ENCODE measurements at regions not wholly inside any gene's neighbourhood (a gene's known extent, or its start where the extent isn't known, plus 50 kb on each side); places are given as distances from the start of the nearest gene placed in this dataset.
A peak's percentile ranks its signal among the peaks of the same experiment; 100 is the strongest.

DNA sequence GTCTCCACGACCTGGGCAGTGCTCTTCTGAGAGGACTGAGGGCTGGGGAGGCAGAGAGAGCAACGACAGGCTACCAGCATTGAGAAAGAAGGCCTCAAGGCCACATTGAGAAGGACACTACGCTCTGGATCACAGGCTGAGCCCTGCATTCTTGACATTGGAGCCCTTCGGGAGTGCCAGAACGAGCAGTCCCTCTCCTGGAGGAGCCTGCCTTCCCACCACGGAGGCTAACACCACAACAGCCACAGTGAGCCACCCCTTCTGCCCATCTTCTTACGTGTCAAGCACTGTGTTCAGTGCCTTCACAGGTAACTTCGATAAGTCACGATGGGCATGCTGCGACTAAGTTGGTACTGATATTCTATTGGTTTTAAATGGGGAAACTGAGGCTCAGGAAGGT, 267.8 kb downstream of the RPS24 start:
- no peak for DNase-seq

DNA sequence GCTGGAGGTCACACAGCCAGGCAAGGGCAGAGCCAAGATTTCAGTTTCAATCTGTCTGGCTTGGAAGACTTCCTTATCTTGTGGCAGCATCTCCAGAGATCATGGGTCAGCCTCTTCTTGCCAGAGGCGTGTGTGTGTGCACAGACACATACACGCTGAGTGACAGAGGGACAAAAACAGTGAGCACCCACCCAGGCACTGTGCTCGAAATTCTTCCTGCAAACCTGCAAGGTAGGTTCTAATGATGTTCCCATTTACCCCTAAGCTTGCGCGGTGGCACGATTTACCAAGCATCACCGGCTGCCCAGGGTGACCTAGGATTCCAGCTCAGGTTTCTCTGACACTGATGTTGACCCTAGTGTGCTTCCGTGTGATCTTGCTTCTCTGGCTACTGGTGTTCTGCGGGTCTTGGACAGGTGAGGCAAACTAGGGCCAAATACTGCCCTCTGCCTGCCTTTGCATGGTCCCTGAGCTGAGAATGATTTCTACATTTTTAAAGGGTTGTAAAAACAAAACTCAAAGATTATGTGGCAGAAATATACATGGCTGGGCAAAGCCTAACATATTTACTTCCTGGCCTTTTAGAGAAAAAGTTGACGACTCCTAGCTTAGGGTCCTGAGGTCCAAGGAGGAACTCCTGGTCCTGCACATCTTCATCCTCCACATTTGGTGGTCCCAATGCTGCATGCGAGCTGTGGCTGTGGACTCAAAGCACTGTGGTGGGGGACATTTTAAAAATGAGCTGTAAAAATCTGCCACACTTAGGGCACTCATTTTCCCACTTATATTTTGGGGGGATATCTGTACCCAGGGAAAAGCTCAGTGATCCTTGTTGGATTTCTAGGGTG, 268.5 kb downstream of the RPS24 start:
- DNase-seq, result peak; percentile 41

DNA sequence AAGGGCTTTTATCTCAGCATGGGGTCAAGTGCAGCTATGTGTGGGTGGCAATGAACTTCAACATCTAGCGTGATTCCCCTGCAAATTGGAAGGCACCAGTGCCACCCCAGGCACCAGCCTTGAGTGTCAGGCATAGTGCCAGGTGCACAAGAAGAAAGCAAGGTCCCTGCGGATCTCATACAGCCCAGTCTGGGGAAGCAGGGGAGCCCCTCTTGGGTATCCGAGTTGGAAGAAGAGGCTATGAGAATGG, 269.0 kb downstream of the RPS24 start:
- DNase-seq, result no peak

DNA sequence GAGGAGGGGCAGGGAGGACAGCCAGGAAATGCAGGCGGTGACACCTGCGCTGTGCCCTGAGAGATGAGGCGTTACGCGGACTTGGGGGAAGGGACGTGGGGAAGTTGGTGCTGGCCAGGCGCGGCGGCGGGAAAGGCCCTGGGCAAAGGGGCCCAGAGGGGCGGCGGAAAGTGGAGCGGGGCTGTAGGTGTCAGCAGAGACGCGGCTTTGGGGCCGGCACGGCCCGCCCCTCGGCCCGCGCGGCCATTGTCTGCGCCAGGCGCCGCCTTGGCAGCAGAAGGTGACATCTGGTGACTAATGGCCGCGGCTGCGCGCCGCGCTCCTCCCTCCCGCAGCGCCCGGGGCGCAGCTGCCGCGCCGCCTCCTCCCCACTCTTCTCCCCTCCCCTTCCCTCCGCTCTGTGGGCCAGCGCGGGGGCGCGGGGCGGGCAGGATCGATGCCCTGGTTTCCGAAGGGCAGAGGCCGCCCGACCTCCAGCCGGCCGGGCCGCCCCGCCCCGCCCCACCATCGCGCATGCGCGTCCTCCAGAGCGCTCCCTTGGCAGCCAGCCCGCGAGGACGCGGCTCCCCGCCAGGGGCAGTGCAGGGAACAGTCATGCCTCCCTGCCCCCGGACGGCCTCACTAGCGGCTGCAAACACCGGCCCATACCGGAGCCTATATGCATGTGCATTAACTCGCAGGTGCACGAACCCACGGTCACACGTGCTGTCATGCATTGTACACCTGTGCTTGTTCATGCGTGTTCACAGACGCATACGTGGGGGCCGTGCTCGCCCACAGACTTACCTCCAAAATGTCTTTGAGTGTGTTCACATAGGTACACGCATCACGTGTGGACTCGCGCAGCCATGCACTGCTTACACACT, 269.6 kb downstream of the RPS24 start:
- peak; percentile 99 for DNase-seq

DNA sequence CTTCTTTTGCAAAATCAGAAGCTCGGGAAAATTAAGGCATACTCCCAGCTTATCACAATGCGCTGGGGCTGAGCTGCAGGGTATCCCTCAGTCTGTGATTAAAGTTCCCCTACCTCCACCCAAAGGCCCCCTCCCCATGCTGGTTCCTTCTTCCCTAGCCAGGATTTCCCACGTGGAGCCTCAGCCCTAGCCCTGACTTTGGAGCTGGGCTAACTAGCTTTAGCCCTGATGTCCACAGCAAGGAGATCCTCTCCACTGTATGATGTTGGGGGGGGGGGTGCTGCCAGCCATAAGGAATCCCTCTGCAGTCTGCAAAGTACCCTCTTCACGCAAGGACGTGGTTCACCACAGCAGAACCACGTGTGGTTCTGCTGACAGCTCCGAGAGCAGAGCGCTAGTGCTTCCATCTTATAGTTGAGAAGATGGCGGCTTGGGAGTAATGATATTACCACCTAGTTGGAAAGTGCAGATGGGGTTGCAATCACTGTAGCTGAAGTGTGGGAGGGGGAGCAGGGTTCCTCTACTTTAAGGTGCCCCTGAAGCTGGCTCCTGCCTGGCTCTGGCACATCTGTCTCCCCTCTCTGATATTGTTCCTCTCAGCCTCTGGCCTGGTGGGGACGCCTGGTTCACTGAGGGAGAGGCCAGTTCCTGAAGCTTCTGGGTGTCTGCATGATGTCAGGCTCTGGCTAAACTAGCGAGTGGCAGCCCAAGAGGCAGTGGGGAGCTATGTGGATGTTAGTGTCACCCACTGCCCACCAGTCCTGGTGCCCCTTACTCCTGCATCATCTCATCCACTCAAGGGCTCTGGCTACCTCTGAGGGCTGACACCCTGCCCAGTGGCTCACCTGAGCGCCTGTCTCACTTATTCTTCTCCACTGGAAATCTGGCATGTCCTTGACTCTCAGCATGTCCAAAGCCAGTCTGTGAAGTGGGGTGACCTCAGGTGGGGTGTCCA, 270.7 kb downstream of the RPS24 start:
- DNase-seq, result no peak

DNA sequence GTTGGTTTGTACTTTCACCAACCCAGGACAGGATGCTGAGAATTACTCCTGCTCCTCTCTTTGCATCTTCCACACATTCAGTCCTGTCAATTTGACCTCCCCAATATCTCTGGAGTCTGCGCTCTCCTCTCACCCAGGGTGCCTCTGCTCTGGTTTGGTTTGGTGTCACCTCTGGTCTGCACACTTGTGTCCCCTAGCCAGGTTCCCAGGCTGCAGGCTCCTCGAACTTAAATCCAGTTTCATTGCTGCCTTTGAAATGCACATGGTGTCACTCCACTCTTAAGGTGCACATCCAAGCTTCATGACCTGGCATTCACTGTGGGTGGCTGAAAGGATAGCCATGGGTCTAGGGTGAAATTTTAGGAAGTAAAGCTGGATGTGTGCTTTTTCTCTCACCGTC, 271.6 kb downstream of the RPS24 start:
- no peak for DNase-seq

DNA sequence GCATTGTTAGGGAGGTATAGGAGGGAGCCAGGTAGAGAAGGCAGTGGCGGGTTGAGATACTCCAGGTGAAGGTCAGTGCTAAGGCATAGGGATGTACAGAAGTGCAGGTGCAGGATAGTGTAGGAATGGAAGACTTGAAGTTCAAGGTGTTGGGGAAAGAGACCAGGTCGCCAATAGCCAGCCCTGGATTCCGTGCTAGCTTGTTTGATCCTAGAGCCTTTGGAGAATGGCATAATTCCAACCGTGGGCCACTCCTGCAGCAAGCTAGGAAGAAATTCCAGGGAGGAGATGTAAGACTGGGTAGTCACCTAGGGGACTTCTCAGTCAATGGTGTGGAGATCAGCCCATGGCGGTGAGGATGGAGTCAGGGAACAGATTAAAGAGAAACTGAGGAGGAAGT, 272.7 kb downstream of the RPS24 start:
- no peak for DNase-seq

DNA sequence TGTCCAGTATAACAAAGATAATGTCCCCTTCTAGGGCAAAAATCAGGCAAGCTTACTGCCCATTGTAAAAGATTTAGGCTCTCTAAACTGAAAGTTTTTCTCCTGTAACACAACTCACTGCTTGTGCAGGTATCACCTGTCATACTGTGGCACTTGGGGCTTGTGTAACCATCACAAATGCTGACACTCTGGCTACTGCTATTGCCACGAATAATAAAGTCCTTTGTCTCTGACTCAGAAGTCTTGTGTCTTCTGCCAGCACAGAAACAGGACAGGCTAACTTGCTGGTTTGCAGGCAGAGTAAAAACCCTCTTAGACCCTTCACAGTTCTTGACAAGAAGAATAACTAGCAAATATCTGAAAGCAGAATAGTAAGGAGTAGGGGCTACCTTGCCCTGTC, 273.9 kb downstream of the RPS24 start:
- no peak for DNase-seq

DNA sequence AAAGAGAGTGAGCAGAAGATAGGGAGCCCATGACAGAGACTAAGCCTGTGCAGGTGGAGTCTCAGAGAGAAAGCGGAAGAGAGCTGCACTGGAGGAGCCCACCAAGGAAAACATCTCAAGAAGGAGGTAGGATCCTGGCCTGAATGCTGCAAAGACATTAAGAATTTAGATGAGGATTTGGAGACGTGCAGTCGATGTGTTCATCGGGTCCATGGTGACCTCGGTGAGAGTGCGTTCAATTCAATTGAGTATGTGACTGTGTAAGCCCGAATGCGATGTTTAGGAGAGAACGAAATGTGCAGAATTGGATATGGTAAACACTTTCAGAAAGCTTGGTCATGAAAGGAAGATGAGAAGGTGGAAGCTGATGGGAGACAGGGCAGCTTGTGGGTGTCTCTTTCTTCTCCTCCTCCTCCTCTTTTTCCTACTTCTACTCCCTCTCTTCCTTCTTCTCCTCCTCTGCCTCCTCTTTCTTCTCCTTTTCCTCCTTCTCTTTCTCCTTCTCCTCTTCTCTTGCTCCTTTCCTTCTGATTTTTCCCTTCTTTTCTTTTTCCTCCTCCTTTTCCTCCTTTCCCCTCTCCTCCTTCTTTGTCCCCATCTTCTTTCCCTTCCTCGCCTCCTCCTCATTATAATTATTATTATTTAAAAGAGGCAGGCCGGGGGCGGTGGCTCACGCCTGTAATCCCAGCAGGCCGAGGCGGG, 276.0 kb downstream of the RPS24 start:
- no peak for DNase-seq

DNA sequence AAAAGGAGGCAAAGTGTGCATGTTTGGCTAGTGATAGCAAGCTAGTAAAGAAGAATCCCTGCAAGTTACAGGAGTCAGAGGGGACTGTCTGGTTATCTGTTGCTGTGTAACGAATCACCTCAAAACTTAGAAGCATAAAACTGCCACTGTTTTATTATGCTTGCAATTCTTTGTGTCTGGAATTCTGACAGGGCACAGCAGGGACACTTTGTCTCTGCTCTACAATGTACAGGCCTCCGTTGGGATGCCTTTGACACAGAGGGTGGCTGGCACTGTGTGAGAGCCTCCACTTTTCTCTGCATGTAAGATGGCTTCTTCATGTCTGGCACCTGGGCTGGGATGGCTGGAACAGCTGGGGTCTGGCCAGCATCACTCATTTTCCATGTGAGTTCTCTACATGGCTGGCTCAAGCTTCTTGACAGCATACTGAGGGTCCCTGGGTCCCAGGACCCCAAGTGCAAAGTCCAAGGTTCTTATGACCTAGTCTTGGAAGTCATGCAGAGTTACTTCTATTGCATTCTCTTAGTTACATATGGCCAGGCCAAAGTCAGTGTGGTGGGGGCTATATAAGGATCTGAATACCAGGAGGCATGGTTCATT, 276.9 kb downstream of the RPS24 start:
- DNase-seq, result no peak

DNA sequence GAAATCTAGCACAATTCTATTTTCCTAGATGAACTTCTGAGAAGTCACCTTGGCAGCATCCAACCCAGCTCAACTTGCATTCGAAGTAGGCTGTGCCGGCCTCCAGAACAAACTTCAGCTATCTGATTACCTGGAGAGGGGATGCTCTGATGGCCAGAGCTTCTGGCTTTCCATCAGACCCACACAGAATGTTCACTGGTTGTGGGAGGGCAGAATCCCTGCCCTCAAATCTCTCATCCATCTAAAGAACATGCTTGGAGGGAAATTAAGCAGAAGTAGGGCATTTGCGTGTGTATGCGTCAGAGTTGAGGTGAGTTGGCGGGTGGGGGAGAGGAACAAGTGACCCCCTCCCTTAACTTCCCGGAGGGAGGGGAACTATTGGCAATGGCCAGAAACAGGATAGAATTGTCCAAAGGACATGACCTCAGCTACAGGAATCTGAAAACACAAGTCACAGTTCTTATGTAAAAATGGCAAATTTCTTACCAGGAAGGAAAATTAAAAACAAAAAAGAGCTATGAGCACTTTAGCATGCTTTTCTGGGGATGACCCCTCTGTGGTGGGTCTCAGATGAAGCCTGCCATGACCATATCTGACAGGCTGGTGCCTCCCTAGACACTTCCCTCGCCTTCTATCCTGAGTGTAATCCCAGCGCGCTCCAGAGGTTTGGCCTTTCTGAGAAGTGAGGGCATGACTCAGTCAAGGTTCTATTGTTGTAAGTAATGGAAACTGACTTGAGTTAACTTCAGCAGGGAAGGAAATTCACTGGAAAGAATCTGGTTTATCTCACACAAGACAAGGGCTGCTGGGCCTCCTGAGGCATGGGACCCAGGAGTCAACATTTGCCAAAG, 278.8 kb downstream of the RPS24 start:
- peak; percentile 50 for DNase-seq

DNA sequence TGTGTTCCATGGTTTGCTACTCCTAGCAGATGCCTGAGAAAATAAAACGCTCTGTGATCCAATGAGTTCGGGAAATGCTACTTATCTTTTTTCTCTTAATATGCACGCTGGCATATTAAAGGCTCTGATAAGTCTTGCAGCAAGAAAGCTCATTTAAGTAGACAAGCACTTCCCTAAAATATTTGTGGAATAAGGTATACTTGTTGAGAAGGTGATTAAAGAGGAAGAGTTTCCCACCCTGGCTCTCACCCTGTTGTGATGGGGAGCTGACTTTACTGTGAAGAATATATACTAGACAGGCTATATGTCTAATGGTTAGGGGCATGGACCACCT, 279.4 kb downstream of the RPS24 start:
- no peak for DNase-seq

DNA sequence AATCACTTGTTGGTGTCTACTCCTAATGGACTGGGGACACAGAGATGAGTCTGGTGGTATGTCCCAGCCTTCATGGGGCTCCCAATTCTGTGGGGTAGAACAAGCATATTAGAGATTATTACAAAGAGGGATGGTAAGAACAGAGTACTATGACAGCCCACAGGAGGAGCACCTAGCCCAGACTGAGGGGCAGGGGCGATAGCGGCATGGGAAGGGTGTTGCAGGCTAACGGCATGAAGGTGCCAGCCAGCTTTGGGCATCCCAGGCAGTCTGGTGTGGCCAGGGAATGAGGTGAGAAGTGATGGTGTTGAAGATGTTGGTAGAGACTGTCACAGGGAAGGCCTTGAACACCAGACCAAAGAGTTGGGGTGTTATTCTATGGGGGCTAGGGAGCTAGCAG, 280.0 kb downstream of the RPS24 start:
- DNase-seq, result no peak

DNA sequence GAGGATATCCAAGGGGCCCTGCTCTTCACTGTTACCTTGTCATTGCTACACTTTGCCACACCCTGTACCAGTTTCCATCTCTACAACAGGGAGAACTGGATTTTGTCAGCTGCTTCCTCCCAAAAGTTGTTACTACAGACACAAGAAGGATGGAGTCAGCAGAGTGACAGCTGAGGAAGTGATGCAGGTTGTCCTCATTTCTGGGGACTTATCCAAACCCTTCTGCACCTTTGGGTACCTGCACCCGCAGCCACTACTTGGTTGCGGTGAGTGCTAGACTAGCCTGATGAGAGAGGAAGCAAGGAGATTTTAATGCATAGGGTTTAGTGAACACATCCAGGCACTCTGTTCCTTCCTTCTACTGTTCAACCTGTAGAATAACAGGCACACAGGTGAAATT, 281.0 kb downstream of the RPS24 start:
- no peak for DNase-seq

DNA sequence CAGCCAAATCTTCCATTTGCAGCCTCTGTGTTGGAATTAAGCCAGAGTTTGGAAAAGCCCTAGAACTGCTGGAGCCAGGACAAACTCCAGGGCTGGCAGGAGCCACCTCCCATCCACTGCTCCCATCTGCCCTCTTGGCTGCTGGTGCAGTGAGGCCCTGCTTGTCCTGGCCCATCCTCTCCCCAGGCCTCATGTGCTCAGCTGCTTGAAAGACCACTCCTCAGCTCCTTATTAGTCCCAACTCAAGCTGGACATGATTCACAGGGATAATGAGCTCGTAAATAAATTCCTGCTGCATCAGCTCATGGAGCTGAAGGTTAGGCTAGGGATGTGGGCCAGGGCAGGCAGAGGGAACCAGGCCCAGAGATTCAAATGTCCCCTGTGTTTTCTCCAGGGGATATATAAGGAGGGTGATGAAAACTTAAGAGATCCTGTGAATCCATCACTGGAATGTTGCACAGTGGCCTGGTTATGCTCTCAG, 282.8 kb downstream of the RPS24 start:
- peak; percentile 43 for DNase-seq

DNA sequence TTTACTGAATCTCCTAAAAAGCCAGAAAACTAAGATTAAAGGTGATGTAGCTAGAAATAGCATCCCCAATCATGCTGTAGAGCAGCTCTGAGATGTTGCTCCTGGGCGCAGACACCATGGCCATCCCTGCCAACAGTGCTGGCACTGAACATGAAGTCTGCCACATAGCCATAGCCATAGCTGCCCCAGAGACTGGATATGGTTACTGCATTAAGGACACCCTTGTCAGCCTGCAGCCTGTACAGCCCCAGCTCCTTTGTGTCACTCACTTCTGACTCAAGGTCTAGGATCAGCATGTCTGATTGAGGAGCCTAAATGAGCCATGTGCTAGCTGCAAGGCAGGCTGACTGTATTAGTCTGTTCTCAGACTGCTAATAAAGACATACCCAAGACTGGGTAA, 284.6 kb downstream of the RPS24 start:
- DNase-seq, result no peak

DNA sequence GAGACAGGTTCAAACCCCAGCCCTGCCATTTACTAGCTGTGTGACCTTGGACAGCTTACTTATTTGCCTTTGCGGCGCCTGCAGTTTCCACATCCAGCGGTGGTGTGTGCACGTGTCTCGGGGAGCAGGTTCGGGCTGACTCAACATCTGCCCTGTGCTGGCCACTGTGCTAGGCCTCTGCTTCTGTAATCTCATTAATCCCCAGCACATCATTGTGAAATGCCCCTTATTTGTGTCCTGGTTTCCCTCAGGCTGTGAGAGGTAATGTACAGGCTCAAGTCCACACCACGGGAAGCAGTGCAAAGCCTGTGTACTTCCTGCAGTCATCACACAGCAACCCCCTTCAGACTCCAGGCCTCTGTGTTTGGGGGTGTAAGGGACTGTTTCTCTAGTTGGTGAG, 285.7 kb downstream of the RPS24 start:
- no peak for DNase-seq

DNA sequence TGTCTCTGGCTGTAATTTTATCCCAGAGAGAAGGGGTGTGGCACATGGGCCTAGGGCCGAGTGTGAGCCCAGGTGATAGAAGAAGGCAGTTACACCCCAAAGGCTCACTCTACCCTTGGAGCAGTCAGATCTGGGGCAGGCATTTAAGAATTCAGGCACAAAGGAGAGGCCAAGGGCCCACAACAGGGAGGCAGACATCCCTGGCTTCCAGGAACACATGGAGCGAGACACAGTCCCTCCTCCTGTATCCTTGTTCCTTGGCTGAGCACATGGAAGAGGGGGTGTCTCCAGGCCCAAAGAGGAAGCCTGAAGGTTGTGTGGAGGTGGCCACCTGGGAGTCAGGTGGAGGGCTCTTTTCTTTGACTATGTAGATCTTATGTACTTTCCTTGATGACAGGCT, 286.2 kb downstream of the RPS24 start:
- DNase-seq, result no peak

DNA sequence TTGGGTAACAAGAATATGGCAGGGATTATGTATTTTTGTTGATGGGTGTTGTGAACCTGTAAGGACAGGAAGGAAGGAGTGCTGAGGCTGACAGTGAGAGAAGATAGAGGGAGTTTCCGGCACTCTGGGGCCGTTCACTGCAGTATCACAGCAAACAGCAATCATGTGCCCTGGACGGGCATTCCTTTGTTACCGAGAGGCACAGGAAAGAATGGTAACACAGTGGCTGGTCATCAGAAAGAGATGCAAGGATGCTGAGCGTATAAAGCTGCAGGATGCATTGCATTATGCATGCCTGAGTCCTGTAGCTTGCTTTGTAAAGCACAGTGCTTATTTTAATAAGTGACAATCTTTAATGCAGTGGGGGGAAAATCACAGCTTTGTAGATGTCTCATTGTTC, 286.8 kb downstream of the RPS24 start:
- no peak for DNase-seq

DNA sequence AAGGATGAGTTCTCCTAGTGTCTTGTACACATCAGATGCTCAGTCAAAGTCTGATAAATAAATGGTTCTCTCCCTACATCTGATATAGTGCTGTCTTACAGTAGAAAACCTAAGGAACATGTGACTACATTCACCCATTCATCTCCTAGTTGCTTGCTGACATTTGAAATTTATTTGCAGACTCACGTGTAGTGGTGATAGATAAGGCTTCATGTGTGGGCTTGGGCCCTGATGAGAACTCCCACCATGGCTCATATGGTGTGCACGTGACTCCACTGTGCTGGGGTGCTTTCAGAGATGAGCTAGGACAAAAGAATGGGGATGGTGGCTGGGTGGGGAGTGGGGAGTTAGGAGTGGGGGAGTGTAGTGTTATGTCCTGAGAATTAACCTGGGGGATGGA, 287.3 kb downstream of the RPS24 start:
- no peak for DNase-seq

DNA sequence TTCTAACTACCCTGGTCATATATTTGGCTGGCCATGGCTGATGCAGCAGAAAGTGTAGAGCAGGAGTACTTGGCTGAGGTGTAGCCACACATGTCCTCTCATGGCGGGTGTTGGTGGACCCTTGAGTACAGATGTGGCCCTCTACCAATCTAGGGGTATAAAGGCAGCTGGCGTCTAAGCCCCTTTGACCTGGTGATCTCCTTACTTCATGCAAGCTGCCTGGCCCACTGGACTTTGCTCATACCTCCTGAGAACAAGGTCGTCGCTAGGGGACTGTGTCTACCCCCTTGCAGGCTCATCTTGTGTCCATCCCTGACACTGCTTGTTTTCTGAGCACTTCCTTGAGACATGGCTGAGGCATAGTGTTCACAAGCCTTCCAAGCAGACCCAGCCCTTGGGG, 287.8 kb downstream of the RPS24 start:
- no peak for DNase-seq
